ENCODE measurements at regions not wholly inside any gene's neighbourhood (a gene's known extent, or its start where the extent isn't known, plus 50 kb on each side); places are given as distances from the start of the nearest gene placed in this dataset.

DNA sequence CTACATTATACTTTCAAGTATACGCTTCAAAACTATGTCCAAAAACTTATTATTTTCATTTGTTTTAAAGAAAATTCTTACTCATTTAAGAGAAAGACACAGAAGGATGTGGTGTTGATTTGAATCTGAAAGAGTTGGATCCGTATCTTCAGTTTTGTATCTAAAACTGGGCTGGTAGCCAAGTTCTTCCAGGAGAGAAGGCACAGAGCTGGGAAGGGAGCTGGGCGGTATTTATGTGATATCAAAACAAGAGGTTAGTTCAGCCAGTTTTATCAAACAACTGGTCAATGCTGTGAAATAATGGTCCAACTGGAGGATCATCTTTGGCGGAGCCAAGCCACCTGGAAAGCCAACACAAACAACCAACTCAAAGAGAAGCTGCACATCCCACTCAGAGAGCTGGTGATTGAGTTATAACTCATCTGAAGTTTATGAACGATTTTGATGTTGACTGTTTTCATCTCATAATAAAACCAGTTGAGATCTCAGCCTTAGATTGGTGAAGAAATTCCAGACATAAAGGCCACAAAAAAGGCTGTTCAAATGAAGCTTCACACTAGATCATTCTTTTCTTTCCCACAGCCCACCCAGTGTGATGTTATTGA, 489.6 kb upstream of the RASGRP1 start:
- TF ChIP-seq, protein P1, sequence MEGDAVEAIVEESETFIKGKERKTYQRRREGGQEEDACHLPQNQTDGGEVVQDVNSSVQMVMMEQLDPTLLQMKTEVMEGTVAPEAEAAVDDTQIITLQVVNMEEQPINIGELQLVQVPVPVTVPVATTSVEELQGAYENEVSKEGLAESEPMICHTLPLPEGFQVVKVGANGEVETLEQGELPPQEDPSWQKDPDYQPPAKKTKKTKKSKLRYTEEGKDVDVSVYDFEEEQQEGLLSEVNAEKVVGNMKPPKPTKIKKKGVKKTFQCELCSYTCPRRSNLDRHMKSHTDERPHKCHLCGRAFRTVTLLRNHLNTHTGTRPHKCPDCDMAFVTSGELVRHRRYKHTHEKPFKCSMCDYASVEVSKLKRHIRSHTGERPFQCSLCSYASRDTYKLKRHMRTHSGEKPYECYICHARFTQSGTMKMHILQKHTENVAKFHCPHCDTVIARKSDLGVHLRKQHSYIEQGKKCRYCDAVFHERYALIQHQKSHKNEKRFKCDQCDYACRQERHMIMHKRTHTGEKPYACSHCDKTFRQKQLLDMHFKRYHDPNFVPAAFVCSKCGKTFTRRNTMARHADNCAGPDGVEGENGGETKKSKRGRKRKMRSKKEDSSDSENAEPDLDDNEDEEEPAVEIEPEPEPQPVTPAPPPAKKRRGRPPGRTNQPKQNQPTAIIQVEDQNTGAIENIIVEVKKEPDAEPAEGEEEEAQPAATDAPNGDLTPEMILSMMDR (IDR thresholded peaks at IDR 0.05; ENCODE audit: low read depth, low read length): no peak
- no peak for TF ChIP-seq EZH2phosphoT487 (IDR thresholded peaks at IDR 0.05; ENCODE audit: low read depth)

Measured in OCI-LY3 (cell line).